ENCODE measurements at regions not wholly inside any gene's neighbourhood (a gene's known extent, or its start where the extent isn't known, plus 50 kb on each side); places are given as distances from the start of the nearest gene placed in this dataset.

DNA sequence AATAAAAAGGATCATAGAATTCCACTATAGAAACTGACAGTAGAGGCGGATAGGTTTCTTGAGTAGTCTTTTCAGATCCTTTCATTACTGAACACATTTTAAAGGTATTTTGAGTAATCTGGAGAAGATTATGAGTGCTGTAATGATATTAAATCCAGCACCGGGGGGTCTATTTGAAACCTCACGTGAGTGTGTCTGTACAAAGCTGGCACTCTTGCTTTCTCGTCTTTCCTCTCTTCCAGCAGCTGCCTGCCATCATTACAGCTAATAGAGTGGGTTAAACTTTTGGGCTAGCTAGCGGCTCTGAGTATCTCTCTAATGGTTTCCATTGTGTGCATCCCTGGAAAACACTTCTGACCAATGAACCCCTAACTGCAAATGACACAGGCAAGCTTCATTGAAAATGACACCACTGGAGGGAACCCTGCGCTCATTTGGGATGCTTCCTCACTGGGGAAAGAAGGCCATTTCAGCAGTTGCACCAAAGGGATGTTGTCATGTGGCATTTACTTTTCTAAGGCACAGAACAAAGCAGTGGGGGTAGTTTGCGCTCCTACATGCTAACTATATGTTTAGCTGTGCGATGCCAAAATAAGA is 101.0 kb downstream of the HRH4 start:
- DNase-seq (ENCODE audit: low read depth in 3 of 3, low spot score in 1 of 3), result no peak

DNA sequence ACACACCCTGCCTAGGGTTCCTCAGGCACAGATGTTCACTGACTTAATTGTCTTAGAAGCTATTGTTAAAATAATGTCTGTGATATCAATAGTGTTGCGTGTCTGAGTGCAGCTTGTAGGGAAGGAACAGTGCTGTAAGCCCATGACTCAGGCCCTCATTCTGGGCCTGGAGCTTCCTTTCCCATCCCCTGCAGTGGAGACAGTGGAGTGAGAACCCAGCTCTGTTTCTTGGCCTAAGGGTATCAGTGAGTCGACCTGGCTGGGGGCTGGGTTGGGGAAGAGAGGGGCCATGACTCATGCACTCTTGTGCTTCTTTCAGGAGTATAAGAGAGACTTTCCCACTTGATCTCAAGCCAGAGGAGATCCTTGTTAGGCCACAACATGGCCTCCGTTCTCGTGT is 106.8 kb downstream of the HRH4 start:
- DNase-seq (ENCODE audit: low read depth in 3 of 3, low spot score in 1 of 3), result no peak

DNA sequence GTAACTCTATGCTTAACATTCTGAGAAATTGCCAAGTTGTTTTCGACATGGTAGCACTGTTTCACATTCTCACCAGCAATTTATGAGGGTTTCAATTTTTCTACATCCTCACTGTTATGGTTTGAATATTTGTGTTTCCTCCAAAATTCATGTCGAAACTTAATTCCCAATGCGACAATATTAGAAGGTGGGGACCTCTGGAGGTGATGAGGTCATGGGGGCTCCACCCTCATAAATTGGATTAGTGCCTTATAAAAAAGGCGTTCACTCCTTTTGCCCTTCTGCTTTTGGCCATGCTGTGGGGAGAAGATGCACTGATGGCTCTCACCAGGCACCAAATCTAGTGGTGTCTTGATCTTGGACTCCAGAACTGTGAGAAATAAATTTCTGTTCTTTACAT is 110.3 kb downstream of the HRH4 start:
- no peak for DNase-seq (ENCODE audit: low read depth in 3 of 3, low spot score in 1 of 3)

DNA sequence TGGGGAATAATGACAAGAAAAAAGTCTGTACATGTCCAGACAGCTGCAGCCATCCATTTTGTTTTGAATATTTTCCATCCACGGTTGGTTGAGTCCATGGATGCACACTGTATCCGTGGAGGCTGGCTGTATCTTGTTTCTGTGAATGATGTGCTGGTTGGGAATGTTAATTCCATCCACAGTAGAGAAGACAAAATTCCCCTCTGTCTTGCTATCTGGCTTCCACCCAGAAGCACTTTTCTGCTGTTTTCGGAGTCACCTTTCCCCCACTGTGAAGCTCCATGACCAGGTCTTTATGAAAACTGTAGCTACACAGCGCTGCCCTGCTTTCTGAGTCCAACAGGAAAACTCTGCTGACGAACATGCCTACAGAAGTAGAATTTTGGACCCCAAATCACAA is 122.3 kb downstream of the HRH4 start:
- no peak for DNase-seq (ENCODE audit: low read depth in 3 of 3, low spot score in 1 of 3)

- DNase-seq (ENCODE audit: low read depth in 3 of 3, low spot score in 1 of 3), result no peak
Measured at GRCh38 chr18:24584205-24584604, 123.8 kb downstream of the HRH4 start.

- no peak for DNase-seq (ENCODE audit: low read depth in 3 of 3, low spot score in 1 of 3)
Measured at GRCh38 chr18:24584813-24585212, 124.4 kb downstream of the HRH4 start.

DNA sequence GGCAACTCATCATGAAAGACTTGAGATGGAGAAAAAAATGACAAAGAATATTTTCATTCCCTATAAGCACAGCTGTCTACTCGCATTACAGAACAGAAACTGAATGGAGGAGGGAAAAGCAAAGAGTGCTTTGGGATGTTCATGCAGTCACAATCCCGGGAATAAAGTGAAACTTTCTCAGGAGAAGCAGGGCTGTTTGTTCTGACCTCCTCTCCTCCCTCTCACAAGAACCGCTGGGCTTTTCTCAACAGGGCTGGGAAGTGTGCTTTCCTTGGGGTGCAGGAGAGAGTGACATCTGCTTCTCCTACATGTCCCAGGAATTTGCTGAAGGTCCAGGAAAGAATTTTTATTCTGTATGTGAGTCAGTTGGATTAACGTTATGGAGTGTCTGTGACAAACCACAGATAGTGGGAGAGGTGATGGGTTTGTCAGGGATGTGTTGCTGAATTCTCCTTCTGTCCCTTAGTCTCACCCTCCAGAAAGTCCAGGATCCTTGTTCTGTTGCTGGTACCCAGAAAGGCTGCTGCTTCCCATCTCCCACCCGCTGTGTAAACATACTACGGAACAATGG is 125.6 kb downstream of the HRH4 start:
- DNase-seq (ENCODE audit: low read depth in 3 of 3, low spot score in 1 of 3), result no peak

DNA sequence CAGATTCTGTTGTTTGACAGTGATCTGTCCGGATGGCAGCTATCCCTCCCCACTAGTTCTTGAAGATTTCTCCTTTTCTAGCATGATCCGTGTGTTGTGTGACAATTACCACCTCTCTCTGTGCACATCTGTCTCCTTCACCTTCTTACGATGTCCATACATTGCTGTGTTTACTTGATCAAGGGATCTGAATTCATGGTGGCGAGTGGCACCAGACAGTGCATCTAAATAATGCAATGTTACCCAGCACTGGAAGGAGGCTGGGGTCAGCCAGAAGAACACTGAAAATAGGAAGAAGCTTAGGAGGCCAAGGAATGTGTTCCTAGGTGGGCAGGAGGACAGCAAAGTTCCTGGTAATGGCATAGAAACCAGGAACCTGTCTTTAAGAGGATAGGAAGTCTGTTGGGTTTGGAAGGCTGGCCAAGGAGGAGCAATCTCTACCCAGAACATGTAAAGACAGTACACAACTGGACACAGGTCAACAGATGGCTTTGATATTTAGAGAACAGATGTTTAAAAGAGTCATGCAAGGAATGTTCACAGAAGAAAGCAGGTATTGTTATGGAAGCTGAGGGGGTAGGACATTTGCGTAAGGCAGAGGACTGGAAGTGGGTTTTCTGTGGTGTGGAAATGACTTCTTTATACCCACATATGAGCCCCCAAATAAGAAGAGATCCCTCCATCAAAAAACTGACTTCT is 126.4 kb downstream of the HRH4 start:
- DNase-seq (ENCODE audit: low read depth in 3 of 3, low spot score in 1 of 3), result no peak

DNA sequence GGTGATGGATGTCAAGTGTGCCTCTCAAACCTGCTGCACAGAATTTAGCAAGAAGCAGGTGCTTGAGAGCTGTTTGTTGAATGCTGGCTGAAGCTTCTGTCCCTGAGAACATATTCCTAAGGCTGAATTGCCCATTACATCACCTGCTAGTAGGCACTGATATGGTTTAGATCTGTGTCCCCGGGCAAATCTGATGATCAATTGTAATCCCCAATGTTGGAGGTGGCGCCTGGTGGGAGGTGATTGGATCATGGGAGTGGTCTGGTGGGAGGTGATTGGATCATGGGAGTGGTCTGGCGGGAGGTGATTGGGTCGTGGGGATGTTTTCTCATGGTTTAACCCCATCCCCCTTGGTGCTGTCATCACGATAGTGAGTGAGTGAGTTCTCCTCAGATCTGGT is 128.0 kb downstream of the HRH4 start:
- DNase-seq (ENCODE audit: low read depth in 3 of 3, low spot score in 1 of 3), result no peak

GRCh38 chr18:24590946-24591345 is 130.5 kb downstream of the HRH4 start:
- DNase-seq (ENCODE audit: low read depth in 3 of 3, low spot score in 1 of 3), result no peak

DNA sequence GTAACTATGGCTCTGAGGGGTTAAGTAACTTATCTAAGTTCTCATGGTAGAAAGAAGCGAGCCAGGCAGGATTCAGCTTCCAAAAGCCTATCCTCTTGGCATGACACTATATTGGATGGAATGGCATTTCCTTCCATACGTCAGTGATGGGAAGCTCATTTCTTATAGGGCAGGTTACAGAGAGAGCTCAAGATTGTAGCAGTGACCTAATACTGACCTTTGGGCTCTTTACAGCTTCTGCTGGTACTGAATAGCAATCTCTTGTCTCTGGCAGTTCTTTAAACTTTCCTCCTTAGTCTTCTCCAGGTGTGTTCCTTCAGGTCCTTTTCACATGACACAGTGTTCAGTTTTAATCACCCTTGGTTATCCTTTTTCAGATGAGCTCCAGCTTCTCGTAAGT is 133.0 kb downstream of the HRH4 start:
- no peak for DNase-seq (ENCODE audit: low read depth in 3 of 3, low spot score in 1 of 3)

DNA sequence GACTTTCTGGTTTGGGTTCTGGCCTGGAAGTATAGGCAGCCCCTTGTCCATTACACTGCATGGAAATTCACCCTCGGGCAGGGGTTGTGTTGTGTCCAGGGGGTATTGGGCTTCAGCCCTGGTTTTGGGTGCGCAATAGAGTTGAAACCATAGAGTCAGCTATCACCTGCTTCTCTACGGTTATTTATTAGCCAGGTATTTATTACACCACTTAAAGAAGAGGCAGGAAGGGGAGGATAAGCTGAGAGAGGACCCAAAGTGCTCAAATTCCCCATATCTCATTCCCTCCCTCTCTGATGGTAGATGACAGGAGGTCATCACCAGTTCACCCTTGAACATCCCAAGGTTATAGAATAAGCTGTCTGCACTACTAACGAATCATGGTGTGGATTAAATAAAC is 133.4 kb downstream of the HRH4 start:
- no peak for DNase-seq (ENCODE audit: low read depth in 3 of 3, low spot score in 1 of 3)

GRCh38 chr18:24595561-24596031 is 135.2 kb downstream of the HRH4 start:
- no peak for DNase-seq (ENCODE audit: low read depth in 3 of 3, low spot score in 1 of 3)

- no peak for DNase-seq (ENCODE audit: low read depth in 3 of 3, low spot score in 1 of 3)
Measured at GRCh38 chr18:24600076-24600654, 139.7 kb downstream of the HRH4 start.

GRCh38 chr18:24601585-24601984 is 141.1 kb downstream of the HRH4 start:
- no peak for DNase-seq (ENCODE audit: low read depth in 3 of 3, low spot score in 1 of 3)

GRCh38 chr18:24602201-24602600 is 141.8 kb downstream of the HRH4 start:
- no peak for DNase-seq (ENCODE audit: low read depth in 3 of 3, low spot score in 1 of 3)

GRCh38 chr18:24603151-24603550 is 142.7 kb downstream of the HRH4 start:
- DNase-seq (ENCODE audit: low read depth in 3 of 3, low spot score in 1 of 3), result no peak

GRCh38 chr18:24605444-24605843 is 145.0 kb downstream of the HRH4 start:
- no peak for DNase-seq (ENCODE audit: low read depth in 3 of 3, low spot score in 1 of 3)

DNA sequence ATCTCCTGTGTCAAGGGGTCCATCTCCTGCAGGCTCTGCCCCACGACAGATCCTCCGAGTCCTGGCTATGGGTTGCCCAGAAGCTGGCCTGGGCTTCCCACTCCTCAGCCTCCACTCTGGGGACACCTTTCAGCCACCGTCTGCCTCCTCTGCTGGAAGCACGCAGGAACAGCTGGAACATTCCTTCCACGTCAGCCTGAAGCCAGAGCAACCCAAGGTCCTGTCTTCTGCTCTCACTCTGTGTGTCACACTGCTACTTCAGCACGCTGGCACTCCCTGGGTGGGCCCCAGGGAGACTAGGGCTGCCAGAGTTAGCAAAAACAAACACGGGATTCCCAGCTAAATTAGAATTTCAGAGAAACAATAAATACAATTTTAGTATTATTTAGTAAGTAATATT is 148.8 kb downstream of the HRH4 start:
- no peak for DNase-seq (ENCODE audit: low read depth in 3 of 3, low spot score in 1 of 3)

GRCh38 chr18:24611075-24611474 is 150.6 kb downstream of the HRH4 start:
- DNase-seq (ENCODE audit: low read depth in 3 of 3, low spot score in 1 of 3), result no peak

DNA sequence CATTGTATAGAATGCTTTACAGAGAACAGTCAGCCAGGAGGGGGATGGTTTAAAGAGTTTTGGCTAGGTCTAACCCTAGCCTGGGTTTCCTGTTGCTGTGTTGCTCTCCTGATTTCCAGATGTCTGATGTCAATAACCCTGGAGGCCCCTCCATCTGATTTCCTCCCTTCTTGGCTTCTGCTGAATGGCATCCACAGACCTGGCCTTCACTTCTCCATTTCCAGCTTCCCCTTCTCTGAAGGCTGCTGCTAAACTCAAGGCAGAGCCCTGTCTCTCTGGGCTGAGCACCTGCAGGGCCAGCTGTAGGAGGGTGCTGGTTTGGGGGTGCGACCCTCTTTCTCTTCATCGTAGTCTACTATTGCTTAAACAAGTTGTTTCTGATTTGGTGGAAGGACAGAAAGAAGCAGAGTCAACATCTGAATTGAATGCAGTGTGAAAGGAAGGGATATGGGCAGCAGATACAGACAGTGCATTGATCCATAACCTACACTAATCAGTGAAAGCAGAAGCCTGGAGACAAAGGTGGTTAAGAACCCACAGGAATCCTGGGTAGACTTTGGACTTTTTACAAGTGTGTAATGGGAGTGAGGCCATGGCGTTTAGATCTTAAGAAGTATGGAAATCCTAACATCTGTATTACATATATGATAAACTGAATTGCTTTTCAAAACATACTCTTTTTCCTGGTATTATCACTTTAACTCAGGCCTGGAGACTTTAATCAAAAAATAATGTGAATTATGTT is 153.6 kb downstream of the HRH4 start:
- DNase-seq (ENCODE audit: low read depth in 3 of 3, low spot score in 1 of 3), result no peak

DNA sequence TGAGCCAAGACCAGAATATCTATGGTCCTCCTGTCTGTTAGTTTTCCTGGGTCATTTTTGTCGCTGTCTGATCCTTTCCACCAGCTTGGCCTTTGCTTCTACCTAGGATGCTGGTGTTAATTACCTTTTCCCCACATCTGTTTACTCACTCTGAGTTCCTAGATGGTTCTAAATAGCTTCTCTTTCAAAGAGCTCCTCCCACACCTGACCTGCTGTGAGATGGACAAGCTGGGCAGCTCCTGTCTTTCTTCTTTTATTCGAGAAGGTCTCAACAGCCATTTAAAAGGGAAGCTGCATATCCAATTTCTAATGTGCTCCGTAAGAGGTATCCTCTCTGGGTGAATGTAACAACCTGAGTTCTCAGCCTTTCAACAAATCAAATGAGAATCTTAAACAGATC is 156.2 kb downstream of the HRH4 start:
- DNase-seq (ENCODE audit: low read depth in 3 of 3, low spot score in 1 of 3), result no peak
